HG03064 (cell line): ENCODE measurements at regions not wholly inside any gene's neighbourhood (a gene's known extent, or its start where the extent isn't known, plus 50 kb on each side); places are given as distances from the start of the nearest gene placed in this dataset.
"Not testable (repeated sequence)": the region's sequence is repeated elsewhere in the genome, so short reads cannot be mapped to it uniquely, and the experiment has no call there.

Experiments used
- ATAC-seq: cut with Tn5 transposase; IDR thresholded peaks from one replicate; pipeline ENCODE4 v1.9.1; 2021; ENCODE audit warnings: low read depth; ENCODE audit not compliant: unreplicated experiment

- no peak for ATAC-seq
Measured at GRCh38 chr2:181787310-181788048, 104.1 kb upstream of the ITPRID2 start.

DNA sequence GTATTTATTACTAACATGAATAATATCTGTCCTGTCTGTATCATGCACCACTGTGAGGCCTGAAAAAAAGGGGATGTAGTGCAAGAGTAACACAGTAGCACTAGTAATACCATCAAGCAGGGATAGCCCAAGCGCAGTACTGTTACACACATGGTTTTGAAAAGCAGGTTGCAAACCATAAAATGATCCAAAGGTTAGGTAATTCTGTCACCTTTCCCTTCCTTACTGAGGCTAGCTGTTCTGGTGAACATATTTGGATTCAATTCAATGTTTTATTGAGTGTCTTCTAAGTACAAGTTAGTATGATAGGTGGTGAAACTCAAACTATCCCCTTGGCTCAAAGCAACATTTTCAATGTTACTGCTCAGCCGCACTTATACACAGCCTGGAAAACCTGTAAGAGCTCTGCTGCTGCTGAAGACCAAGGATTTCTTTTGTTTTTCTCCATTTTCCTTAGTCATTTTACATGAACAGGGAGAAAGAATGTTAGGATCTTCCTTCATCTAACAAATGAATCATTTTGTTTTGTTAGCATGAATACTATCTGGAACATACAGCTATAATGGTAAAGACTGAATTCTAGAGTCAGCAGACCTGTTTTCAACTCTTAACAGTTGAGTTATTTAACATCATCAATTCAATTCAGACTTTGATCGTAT is 102.5 kb upstream of the ITPRID2 start:
- ATAC-seq: no peak

GRCh38 chr2:181789827-181790448 is 101.6 kb upstream of the ITPRID2 start:
- ATAC-seq: no peak

GRCh38 chr2:181790716-181791649 is 100.5 kb upstream of the ITPRID2 start:
- ATAC-seq: peak; percentile 97

DNA sequence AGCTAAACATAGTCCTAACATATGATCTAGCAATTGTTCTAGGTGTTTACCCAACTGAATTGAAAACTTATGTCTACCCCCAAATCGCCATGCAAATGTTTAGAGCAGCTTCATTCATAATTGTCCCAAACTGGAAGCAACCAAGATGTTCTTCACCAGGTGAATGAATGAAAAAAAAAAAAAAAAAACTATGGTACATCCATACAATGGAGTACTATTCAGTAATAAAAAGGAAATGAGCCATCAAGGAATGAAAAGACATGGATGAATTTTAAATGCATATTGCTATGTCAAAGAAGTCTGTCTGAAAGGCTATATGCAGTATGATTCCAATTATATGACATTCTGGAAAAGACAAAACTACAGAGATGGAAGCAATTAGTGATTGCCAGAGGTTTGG is 98.6 kb upstream of the ITPRID2 start:
- no peak for ATAC-seq

- ATAC-seq: no peak
Measured at GRCh38 chr2:181798022-181798421, 93.5 kb upstream of the ITPRID2 start.

DNA sequence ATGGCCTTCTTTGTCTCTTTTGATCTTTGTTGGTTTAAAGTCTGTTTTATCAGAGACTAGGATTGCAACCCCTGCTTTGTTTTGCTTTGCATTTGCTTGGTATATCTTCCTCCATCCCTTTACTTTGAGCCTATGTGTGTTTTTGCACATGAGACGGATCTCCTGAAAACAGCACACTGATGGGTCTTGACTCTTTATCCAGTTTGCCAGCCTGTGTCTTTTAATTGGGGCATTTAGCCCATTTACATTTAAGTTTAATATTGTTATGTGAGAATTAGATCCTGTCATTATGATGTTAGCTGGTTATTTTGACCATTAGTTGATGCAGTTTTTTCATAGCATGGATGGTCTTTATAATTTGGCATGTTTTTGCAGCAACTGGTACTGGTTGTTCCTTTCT is 89.2 kb upstream of the ITPRID2 start:
- not testable (repeated sequence) for ATAC-seq

- ATAC-seq: not testable (repeated sequence)
Measured at GRCh38 chr2:181803903-181804799, 87.4 kb upstream of the ITPRID2 start.

GRCh38 chr2:181805228-181806038 is 86.1 kb upstream of the ITPRID2 start:
- ATAC-seq: no peak

- no peak for ATAC-seq
Measured at GRCh38 chr2:181806039-181806392, 85.5 kb upstream of the ITPRID2 start.

GRCh38 chr2:181807526-181807925 is 84.0 kb upstream of the ITPRID2 start:
- no peak for ATAC-seq

DNA sequence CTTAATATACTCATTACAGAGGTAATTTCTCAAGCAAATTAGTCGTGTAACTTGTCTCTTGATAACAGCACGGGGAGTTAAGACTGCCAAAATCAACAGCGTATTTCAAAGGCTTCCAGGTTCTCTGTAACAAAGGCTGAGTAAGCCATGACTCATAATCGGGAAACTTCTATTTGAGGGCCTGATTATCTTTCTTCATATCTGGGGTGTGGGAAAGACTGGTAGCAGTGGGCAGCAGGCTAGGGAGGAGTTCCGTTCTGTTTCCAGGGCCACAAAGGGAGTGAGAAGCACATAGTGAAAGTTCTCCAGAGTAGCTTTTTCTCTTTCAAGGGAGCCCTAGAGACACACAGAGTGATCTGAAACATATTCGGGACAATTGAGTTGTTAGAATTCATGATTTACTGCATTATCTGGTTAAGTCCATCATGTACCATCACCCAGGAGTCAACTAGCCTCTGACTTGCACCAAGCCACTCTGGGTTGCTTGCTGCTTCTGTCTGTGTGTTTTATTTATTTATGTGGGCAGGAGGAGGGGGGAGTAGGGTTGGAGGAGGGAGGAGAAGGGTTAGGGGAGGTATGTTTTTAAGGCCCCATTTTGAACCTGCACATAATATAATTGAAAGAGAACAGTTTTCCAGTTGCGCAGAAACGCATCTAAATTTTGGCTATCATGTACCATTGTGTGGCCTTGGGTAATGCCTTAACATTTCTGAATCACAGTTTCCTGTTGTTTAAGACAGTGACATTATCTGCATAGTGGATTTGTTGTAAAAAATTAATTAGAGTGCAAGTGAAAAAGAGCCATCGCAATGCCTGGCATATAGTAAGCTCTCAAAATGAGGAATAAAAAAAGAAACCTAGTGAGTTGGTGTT is 80.5 kb upstream of the ITPRID2 start:
- ATAC-seq: no peak

DNA sequence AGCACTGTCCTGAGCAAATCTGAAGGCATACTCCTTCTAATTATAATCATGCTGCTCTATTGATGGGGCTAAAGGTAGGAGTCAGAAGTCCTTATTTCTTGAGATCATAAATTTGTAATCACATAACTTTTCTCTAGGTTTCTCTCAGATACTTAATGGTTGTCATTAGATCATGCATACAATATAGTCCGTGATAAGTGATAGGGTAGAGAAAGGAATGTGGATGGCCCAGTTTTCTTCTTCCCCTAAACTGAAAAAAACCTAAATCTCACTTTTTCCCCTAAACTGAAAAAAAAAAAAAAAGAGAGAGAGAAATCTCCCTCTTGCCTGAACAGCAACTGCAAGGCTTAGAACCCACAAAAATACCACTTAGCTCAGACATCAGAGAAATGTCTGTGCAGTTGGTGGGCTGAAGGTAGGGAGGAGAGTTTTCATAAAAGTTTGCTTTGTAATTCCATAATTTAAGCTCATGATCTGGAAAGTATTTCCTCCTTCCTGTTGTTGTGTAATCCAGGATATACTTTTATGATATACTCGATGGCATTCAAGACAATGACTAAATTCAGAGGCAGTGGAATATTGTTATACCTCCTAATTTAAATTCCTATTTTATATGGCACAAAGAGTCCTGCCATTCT is 79.3 kb upstream of the ITPRID2 start:
- no peak for ATAC-seq

GRCh38 chr2:181814057-181814491 is 77.5 kb upstream of the ITPRID2 start:
- ATAC-seq: no peak

- no peak for ATAC-seq
Measured at GRCh38 chr2:181817509-181817908, 74.0 kb upstream of the ITPRID2 start.

DNA sequence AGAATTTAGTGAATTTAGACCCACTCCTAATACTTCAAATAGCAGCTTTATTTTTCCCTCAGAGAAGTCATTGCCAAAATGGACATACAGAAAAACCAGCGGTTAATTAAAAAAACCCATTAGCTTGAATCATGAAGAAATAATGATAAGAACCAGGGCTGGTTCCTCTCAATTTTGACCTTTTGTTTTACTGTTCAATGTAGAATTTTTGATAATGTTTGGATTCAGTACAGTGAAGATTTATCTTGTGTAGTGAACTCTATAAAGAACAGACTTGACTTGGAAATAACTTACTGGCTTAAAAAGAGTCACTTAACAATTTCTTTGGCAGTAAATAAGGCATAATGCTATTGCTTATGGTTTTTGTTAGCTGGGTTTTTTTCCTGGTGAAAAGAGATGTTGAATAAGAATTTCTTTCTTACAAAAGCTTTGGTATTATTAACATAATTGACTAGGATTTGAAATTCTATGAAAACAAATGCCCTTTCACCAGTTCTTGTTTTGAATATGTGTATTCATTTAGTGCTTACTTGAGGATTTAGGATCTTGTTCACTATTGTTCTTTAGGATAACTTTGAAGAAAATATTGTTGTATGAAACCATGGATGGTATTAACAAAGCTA is 73.4 kb upstream of the ITPRID2 start:
- ATAC-seq: no peak

- no peak for ATAC-seq
Measured at GRCh38 chr2:181818840-181819239, 72.7 kb upstream of the ITPRID2 start.
